GM12878 (cell line): ENCODE measurements at regions not wholly inside any gene's neighbourhood (a gene's known extent, or its start where the extent isn't known, plus 50 kb on each side); places are given as distances from the start of the nearest gene placed in this dataset.

ENCODE experiments used
- CEBPB ChIP-seq, 2 experiments: fragments of 150-350 bp in 1 of 2; IDR thresholded peaks; 2 replicates each; pipeline ENCODE4 v1.6.1; 2012 to 2014; ENCODE audit warnings: low read depth in 2 of 2, low read length in 2 of 2, borderline replicate concordance in 1 of 2, inconsistent platforms in 1 of 2
- CHD2 ChIP-seq: IDR thresholded peaks from 2 replicates; pipeline ENCODE4 v1.6.1; 2011; ENCODE audit warnings: low read depth, low read length, improper control_type of control experiment, borderline replicate concordance
- EZH2 ChIP-seq: IDR thresholded peaks from 2 replicates; pipeline ENCODE4 v1.6.1; 2012; ENCODE audit warnings: low read depth, mild to moderate bottlenecking, control low read depth, inconsistent platforms, low read length, borderline replicate concordance; ENCODE audit not compliant: control insufficient read depth
- GATAD2B ChIP-seq: fragments of 450-650 bp; conservative IDR thresholded peaks from 2 replicates; pipeline ENCODE4 v1.6.1; 2017; ENCODE audit warnings: low read depth, mild to moderate bottlenecking, moderate library complexity
- HCFC1 ChIP-seq: fragments of 150-350 bp; IDR thresholded peaks from 2 replicates; pipeline ENCODE4 v1.6.1; 2014; ENCODE audit warnings: low read length
- MTA2 ChIP-seq: fragments of 450-650 bp; IDR thresholded peaks from 2 replicates; pipeline ENCODE4 v1.6.1; 2016; ENCODE audit warnings: low read depth, mild to moderate bottlenecking, moderate library complexity
- TF ChIP-seq, protein P1 (sequence below): IDR thresholded peaks from 2 replicates; pipeline ENCODE4 v1.6.1; 2011; ENCODE audit warnings: borderline replicate concordance, low read depth, mild to moderate bottlenecking, moderate library complexity, low read length; ENCODE audit not compliant: insufficient read depth, poor library complexity, severe bottlenecking
- TF ChIP-seq, protein P2 (sequence below), 3 experiments: IDR thresholded peaks in 2 of 3; conservative IDR thresholded peaks in 1 of 3; 2 replicates each; pipeline ENCODE4 v1.5.1; 2011; ENCODE audit warnings: low read depth in 3 of 3, low read length in 3 of 3, mild to moderate bottlenecking in 3 of 3, control low read depth in 2 of 3, moderate library complexity in 2 of 3, inconsistent platforms in 1 of 3, mixed read lengths in 1 of 3; ENCODE audit not compliant: control insufficient read depth in 2 of 3, insufficient read depth in 1 of 3; ENCODE audit errors: extremely low read depth in 1 of 3

DNA sequence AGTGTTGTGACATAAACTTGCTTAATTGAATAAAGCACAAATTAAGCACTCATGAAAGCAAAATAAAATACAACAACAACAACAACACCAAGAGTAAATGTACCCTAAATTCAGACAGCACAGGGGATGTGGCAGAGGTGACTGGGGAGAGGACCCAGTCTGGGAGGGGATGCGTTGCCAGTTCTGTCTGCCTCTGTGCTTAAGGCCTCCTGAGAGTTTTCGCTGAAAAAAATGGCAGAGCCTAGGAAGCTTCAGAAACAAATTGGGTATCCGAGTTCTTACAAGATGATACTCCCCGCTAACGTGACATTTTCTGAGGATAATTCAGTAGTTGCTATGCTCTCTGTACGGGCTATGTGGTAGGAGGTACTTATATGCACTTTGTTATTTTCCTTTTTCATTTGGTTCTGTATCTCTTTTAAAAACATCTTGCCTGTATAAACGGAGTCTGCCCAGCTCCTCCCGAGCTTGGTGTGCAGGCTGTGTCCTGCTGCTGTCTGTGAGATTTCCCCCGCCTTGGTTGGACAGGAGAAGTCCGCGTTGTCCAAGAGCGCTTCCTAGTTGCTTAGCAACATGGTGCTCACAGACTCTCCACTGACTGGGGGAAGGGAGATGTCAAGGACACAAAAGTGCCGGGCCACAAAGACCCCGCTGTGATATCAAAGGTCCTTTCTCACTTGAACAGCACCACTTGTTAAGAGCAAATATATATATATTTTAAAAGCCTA lies 134.2 kb upstream of the CPHXL start:
- TF ChIP-seq HCFC1 = no peak
- TF ChIP-seq, protein P1, sequence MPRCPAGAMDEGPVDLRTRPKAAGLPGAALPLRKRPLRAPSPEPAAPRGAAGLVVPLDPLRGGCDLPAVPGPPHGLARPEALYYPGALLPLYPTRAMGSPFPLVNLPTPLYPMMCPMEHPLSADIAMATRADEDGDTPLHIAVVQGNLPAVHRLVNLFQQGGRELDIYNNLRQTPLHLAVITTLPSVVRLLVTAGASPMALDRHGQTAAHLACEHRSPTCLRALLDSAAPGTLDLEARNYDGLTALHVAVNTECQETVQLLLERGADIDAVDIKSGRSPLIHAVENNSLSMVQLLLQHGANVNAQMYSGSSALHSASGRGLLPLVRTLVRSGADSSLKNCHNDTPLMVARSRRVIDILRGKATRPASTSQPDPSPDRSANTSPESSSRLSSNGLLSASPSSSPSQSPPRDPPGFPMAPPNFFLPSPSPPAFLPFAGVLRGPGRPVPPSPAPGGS = no peak
- no peak for TF ChIP-seq GATAD2B
- TF ChIP-seq, protein P2, sequence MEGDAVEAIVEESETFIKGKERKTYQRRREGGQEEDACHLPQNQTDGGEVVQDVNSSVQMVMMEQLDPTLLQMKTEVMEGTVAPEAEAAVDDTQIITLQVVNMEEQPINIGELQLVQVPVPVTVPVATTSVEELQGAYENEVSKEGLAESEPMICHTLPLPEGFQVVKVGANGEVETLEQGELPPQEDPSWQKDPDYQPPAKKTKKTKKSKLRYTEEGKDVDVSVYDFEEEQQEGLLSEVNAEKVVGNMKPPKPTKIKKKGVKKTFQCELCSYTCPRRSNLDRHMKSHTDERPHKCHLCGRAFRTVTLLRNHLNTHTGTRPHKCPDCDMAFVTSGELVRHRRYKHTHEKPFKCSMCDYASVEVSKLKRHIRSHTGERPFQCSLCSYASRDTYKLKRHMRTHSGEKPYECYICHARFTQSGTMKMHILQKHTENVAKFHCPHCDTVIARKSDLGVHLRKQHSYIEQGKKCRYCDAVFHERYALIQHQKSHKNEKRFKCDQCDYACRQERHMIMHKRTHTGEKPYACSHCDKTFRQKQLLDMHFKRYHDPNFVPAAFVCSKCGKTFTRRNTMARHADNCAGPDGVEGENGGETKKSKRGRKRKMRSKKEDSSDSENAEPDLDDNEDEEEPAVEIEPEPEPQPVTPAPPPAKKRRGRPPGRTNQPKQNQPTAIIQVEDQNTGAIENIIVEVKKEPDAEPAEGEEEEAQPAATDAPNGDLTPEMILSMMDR (IDR thresholded peaks at IDR 0.05 in 2 of 3, conservative IDR thresholded peaks at IDR 0.05 in 1 of 3; ENCODE audit: control insufficient read depth in 2 of 3, extremely low read depth in 1 of 3, insufficient read depth in 1 of 3, low read depth in 3 of 3, low read length in 3 of 3) = no peak
- TF ChIP-seq CHD2 = no peak
- TF ChIP-seq MTA2 = no peak
- no peak for TF ChIP-seq CEBPB (IDR thresholded peaks at IDR 0.05; ENCODE audit: borderline replicate concordance in 1 of 2, low read depth in 2 of 2, low read length in 2 of 2)
- TF ChIP-seq EZH2 = no peak
